ENCODE measurements at regions not wholly inside any gene's neighbourhood (a gene's known extent, or its start where the extent isn't known, plus 50 kb on each side); places are given as distances from the start of the nearest gene placed in this dataset.

- TF ChIP-seq POLR2A (IDR thresholded peaks at IDR 0.05; ENCODE audit: low read depth, low read length) (no peak), POLR2AphosphoS5 (IDR thresholded peaks at IDR 0.05; ENCODE audit: low read depth, low read length) (no peak), TAF1 (IDR thresholded peaks at IDR 0.05; ENCODE audit: borderline replicate concordance, low read depth, low read length) (no peak)
- FAIRE-seq (no peak), DNase-seq (ENCODE audit: insufficient read length) (no peak)
Measured at GRCh38 chr1:47647327-47647845, 209.5 kb downstream of the FOXD2 start.

DNA sequence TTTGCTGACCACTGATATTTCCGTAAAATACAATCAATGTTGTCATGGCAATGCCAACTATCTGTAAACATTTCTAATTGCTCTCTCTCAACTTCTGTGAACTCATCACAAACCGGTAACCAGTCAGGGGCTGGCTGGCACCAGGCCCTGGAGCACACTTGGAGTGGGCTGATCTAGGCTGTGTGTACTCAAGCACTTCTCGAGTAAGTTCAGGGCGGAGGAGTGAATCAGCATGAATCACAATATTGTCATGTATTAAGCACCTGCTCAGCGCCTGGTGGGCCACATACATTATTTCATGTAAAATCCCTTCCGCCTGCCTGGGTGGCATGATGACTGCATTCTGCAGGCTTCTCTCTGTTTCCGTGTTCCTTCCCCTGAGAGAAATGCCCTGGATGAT lies 212.4 kb downstream of the FOXD2 start:
- FAIRE-seq: no peak

DNA sequence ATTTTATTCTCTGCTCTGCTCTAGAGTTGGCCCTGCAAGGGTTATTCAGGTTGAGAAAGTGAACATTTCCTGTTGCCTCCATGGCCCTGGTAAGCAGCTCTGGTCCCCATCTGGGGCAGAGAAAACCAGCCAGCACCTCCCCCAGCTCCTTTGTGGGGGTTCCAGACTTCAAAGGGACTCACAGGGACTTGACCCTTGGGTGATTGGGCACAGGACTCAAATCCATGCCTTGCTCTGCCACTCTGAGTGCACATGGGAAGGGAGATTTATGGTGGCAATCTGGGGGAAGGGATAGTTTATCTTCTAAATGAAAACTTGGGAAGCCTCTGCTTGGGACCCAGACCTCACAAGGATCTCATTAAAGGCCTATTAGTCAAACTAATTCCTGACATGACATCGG lies 212.8 kb downstream of the FOXD2 start:
- FAIRE-seq: no peak
- DNase-seq (ENCODE audit: insufficient read length): no peak
- TF ChIP-seq POLR2AphosphoS5 (IDR thresholded peaks at IDR 0.05; ENCODE audit: low read depth, low read length): no peak
- no peak for TF ChIP-seq POLR2A (IDR thresholded peaks at IDR 0.05; ENCODE audit: low read depth, low read length)
- TF ChIP-seq TAF1 (IDR thresholded peaks at IDR 0.05; ENCODE audit: borderline replicate concordance, low read depth, low read length): no peak

More for the DNA sequence above, 212.4 kb downstream of the FOXD2 start:
- DNase-seq (ENCODE audit: insufficient read length): no peak
- no peak for TF ChIP-seq TAF1 (IDR thresholded peaks at IDR 0.05; ENCODE audit: borderline replicate concordance, low read depth, low read length)
- no peak for TF ChIP-seq POLR2A (IDR thresholded peaks at IDR 0.05; ENCODE audit: low read depth, low read length)
- TF ChIP-seq POLR2AphosphoS5 (IDR thresholded peaks at IDR 0.05; ENCODE audit: low read depth, low read length): no peak

DNA sequence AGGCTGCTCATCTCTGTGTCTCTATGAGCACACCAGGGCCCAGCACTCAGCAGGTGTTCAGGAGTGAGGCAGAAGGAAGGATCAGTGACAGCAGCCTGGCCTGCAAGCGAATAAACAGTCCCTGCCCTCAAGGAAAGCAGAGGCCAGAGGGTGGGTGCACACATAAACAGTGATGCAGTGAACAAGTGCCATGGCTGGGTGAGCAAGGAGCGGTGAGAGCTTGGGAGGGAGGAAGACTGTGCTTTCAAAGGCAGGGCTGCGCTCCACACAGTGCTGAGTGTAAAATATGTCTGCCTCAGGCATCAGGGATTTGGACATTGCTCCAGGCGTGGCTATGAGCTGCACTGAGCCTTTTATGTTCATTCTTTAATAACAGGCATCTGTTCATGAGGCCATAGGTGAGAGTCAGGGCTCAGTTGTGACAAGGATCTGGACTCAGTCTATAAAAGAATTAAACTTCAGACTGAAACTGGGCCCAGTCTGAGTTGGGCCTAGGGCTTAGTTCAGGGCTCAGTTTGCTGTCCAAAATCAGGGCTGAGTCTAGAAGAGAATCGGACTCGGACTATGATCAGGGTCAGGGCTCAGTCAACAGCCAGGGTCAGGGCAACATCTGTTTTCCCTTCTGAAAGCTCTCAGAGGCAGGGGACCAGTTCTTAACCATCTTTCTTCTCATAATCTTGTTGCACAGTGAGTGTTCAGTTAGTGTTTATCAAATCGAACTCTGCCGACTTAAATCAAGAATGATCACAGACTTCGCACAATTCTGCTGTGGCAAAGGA lies 213.7 kb downstream of the FOXD2 start:
- no peak for FAIRE-seq
- TF ChIP-seq POLR2AphosphoS5 (IDR thresholded peaks at IDR 0.05; ENCODE audit: low read depth, low read length): no peak
- no peak for TF ChIP-seq POLR2A (IDR thresholded peaks at IDR 0.05; ENCODE audit: low read depth, low read length)
- no peak for TF ChIP-seq TAF1 (IDR thresholded peaks at IDR 0.05; ENCODE audit: borderline replicate concordance, low read depth, low read length)
- DNase-seq (ENCODE audit: insufficient read length): no peak

DNA sequence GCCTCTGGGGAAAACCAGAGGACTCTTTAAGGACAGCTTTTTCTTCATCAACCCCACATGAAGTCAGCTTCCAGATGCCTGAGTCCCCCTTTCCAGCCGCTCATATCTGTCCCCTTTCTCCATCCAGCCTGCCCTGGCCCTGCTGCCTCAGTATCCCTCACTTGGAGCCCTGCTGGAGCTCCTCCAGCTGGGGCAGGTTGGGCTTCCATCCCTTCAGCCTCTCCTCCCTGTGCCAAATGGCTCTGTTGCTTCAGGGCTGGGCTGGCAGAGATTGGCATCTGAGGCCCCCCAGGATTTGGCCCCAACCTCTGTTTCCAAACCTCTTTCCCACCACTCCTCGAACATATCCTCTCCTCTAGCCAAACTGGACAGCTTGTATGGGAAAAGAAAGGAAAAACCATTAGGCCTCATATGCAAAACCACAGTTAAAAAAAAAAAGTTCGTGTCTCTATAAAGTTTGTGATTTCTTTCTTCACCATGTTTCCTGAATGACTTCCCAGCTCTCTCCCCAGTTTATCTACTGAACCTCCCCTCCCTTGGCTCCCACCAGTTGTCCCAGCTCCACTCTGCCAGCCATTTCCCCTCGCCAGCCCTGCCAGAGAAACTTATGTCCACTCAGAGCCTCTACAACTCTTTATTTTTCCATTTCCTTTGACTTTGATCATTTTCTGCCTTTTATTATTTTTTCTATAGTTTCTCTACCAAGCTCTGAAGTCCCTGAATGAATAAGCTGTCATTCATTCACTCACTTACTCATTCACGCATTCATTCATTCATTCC lies 217.9 kb downstream of the FOXD2 start:
- FAIRE-seq (no peak), DNase-seq (ENCODE audit: insufficient read length) (no peak)
- TF ChIP-seq TAF1 (IDR thresholded peaks at IDR 0.05; ENCODE audit: borderline replicate concordance, low read depth, low read length): no peak
- TF ChIP-seq POLR2A (IDR thresholded peaks at IDR 0.05; ENCODE audit: low read depth, low read length): no peak
- no peak for TF ChIP-seq POLR2AphosphoS5 (IDR thresholded peaks at IDR 0.05; ENCODE audit: low read depth, low read length)

DNA sequence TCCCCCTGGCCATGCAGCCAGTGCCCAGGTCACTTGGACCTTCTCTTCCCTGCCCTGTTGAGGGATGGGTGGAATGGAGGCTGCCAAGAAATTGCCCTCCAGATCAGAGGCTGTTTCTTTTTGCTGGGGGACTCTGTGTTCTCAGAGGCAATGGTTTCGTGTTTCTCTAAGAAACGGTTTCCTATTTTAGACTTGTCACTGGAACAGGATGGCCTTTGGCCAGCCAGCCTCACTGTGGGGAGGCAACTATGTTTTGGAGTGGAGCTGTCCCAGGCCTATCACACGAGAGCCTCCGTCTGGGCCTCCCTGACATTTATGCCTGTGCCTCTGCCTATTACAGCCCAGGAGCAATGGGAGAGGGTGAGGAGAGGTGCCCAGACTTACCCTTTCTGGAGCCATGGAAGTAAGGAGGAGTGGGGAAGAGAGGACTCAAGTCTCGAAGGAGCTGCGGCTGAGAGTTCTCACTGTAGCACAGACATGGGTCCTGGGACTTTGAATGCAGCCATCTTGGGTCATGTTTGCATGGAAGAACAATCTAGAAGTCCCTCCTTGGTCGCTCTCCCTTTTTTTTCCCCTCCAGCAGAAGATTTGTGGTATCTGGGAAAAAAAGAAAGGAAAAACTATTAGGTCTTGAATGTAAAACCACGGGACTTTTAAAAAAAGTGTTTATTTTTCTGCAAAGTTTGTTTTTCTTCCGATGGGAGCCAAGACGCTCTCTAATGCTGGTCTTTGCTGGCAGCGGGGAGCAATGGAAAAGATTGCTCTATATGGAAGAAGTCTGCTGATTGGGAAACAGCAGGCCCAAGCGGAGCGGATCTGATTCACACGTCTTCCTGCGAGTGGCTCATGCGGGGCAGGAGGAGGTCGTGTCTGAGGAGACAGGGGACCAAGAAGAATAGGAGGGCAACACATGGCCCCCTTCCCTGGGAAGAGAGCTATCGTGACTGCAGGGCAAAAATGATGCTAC lies 219.2 kb downstream of the FOXD2 start:
- TF ChIP-seq TAF1 (IDR thresholded peaks at IDR 0.05; ENCODE audit: borderline replicate concordance, low read depth, low read length) (no peak), POLR2AphosphoS5 (IDR thresholded peaks at IDR 0.05; ENCODE audit: low read depth, low read length) (no peak), POLR2A (IDR thresholded peaks at IDR 0.05; ENCODE audit: low read depth, low read length) (no peak)
- FAIRE-seq: no peak
- DNase-seq (ENCODE audit: insufficient read length): no peak

- FAIRE-seq: no peak
- DNase-seq (ENCODE audit: insufficient read length): no peak
- TF ChIP-seq TAF1 (IDR thresholded peaks at IDR 0.05; ENCODE audit: borderline replicate concordance, low read depth, low read length): no peak
- no peak for TF ChIP-seq POLR2AphosphoS5 (IDR thresholded peaks at IDR 0.05; ENCODE audit: low read depth, low read length)
- no peak for TF ChIP-seq POLR2A (IDR thresholded peaks at IDR 0.05; ENCODE audit: low read depth, low read length)
Measured at GRCh38 chr1:47658161-47658920, 220.5 kb downstream of the FOXD2 start.

GRCh38 chr1:47659146-47659545 lies 221.3 kb downstream of the FOXD2 start:
- no peak for DNase-seq (ENCODE audit: insufficient read length)
- FAIRE-seq: no peak
- no peak for TF ChIP-seq POLR2A (IDR thresholded peaks at IDR 0.05; ENCODE audit: low read depth, low read length)
- no peak for TF ChIP-seq TAF1 (IDR thresholded peaks at IDR 0.05; ENCODE audit: borderline replicate concordance, low read depth, low read length)
- TF ChIP-seq POLR2AphosphoS5 (IDR thresholded peaks at IDR 0.05; ENCODE audit: low read depth, low read length): no peak

DNA sequence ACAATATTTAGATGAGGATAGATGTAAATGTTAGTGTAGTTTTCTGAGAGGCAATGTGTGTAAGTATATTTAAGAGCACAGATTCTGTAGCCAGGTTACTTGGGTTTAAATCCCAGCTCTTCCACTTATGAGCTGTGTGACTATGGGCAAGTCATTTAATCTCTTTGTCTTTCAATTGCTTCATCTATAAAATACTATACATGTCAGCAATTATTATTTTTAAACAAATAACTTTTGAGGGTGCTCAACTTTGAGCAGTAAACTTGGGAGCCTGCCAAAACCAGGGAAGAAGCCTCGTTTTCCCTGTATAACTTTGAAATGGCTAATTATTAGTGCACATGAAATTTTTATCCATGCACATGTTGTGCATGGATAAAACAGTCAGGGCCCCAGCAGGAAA lies 222.8 kb downstream of the FOXD2 start:
- TF ChIP-seq POLR2AphosphoS5 (IDR thresholded peaks at IDR 0.05; ENCODE audit: low read depth, low read length) (no peak), TAF1 (IDR thresholded peaks at IDR 0.05; ENCODE audit: borderline replicate concordance, low read depth, low read length) (no peak), POLR2A (IDR thresholded peaks at IDR 0.05; ENCODE audit: low read depth, low read length) (no peak)
- no peak for DNase-seq (ENCODE audit: insufficient read length)
- no peak for FAIRE-seq

GRCh38 chr1:47661040-47661439 lies 223.2 kb downstream of the FOXD2 start:
- FAIRE-seq: no peak
- TF ChIP-seq POLR2A (IDR thresholded peaks at IDR 0.05; ENCODE audit: low read depth, low read length) (no peak), TAF1 (IDR thresholded peaks at IDR 0.05; ENCODE audit: borderline replicate concordance, low read depth, low read length) (no peak), POLR2AphosphoS5 (IDR thresholded peaks at IDR 0.05; ENCODE audit: low read depth, low read length) (no peak)
- DNase-seq (ENCODE audit: insufficient read length): no peak
